HFF-Myc (cell line): ENCODE measurements at regions not wholly inside any gene's neighbourhood (a gene's known extent, or its start where the extent isn't known, plus 50 kb on each side); places are given as distances from the start of the nearest gene placed in this dataset.

ENCODE experiments used
- DNase-seq: peaks from one replicate; pipeline ENCODE4 v3.0.0-alpha.2; 2011; ENCODE audit warnings: low read depth; ENCODE audit errors: extremely low read depth
- H3K4me3 ChIP-seq: replicated peaks from 2 replicates; pipeline ENCODE4 v1.5.1; 2011; ENCODE audit warnings: low read depth, mild to moderate bottlenecking, control low read depth, low read length
- CTCF ChIP-seq: IDR thresholded peaks from 2 replicates; pipeline ENCODE4 v1.5.1; 2012; ENCODE audit warnings: mild to moderate bottlenecking, low read depth, low read length, control low read depth; ENCODE audit errors: missing control alignments

- TF ChIP-seq CTCF, result peak; percentile 85
- no peak for DNase-seq
- H3K4me3 ChIP-seq, result peak overlapping the region; percentile 22
Measured at GRCh38 chr1:101309334-101310311, 72.8 kb downstream of the S1PR1 start.

- TF ChIP-seq CTCF, result no peak
- DNase-seq, result no peak
- H3K4me3 ChIP-seq, result no peak overlapping the region
Measured at GRCh38 chr1:101310506-101310905, 73.7 kb downstream of the S1PR1 start.

GRCh38 chr1:101311146-101311920 lies 74.5 kb downstream of the S1PR1 start:
- H3K4me3 ChIP-seq, result no peak overlapping the region
- TF ChIP-seq CTCF, result no peak
- DNase-seq, result no peak

- no peak for TF ChIP-seq CTCF
- DNase-seq, result no peak
- no peak overlapping the region for H3K4me3 ChIP-seq
Measured at GRCh38 chr1:101312147-101312546, 75.3 kb downstream of the S1PR1 start.

- TF ChIP-seq CTCF, result no peak
- no peak overlapping the region for H3K4me3 ChIP-seq
- DNase-seq, result no peak
Measured at GRCh38 chr1:101313356-101313755, 76.5 kb downstream of the S1PR1 start.

- no peak for DNase-seq
- no peak for TF ChIP-seq CTCF
- no peak overlapping the region for H3K4me3 ChIP-seq
Measured at GRCh38 chr1:101314244-101314643, 77.4 kb downstream of the S1PR1 start.
